HepG2 (cell line): ENCODE measurements at regions not wholly inside any gene's neighbourhood (a gene's known extent, or its start where the extent isn't known, plus 50 kb on each side); places are given as distances from the start of the nearest gene placed in this dataset.
A peak's percentile ranks its signal among the peaks of the same experiment; 100 is the strongest.

Experiments used
- ATAC-seq: fragments of 200-7000 bp; cut with Tn5 transposase; 3 replicates; pipeline ENCODE4 v1.9.1; 2020; ENCODE audit warnings: mild to moderate bottlenecking, moderate library complexity
- BruUV-seq: library from RNA; stranded (reverse); fragments of 400-500 nt; replicated peaks from 2 replicates; lab custom pipeline; 2021; lab: Mats Ljungman, UMichigan
- CTCF ChIA-PET: fragments of 300-600 bp; formaldehyde crosslinking; extraction: SDS; loops from one replicate; lab custom pipeline; 2021; ENCODE audit warnings: low total read pairs, inconsistent platforms, low intra/inter-chr PET ratio; lab: Yijun Ruan, JAX
- POLR2A ChIA-PET: fragments of 350-600 bp; sonication (Branson Sonifier 250); formaldehyde crosslinking; loops from one replicate; lab custom pipeline; 2020; ENCODE audit warnings: antibody characterized with exemption, inconsistent platforms; lab: Yijun Ruan, JAX
- DNase-seq: peaks from one replicate; pipeline ENCODE4 v3.0.0-alpha.2; 2015; ENCODE audit warnings: low spot score
- FAIRE-seq: peaks from 3 replicates; lab custom pipeline; 2011; peaks lifted over from hg19 to GRCh38; lab: Jason Lieb, UNC
- H2AFZ ChIP-seq: one replicate; pipeline ENCODE4 v1.6.1; 2011; ENCODE audit warnings: low read length, inconsistent platforms
- H3K27ac ChIP-seq: fragments of 300-600 bp; 3 replicates; pipeline ENCODE4 v1.8.0; 2011; ENCODE audit warnings: mixed run types, mild to moderate bottlenecking, mixed read lengths, low read length, inconsistent platforms; ENCODE audit not compliant: insufficient read depth; ENCODE audit errors: extremely low read length
- H3K27me3 ChIP-seq, 2 experiments: fragments of 200-600 bp in 1 of 2; 2 replicates in 1 of 2; 3 replicates in 1 of 2; pipeline versions ENCODE4 v1.6.0 to v1.8.0; 2011; ENCODE audit warnings: low read length in 2 of 2, mild to moderate bottlenecking in 2 of 2, moderate library complexity in 2 of 2, inconsistent platforms in 1 of 2; ENCODE audit not compliant: insufficient read depth in 2 of 2, control insufficient read depth in 1 of 2
- H3K36me3 ChIP-seq, 2 experiments: fragments of 200-600 bp in 1 of 2; replicated peaks in 1 of 2; 2 replicates in 1 of 2; 3 replicates in 1 of 2; pipeline versions ENCODE4 v1.5.1 to v1.8.0; 2011; ENCODE audit warnings: low read length in 2 of 2, inconsistent platforms in 1 of 2; ENCODE audit not compliant: insufficient read depth in 2 of 2, control insufficient read depth in 1 of 2
- H3K4me1 ChIP-seq: 2 replicates; pipeline ENCODE4 v1.5.1; 2012; ENCODE audit warnings: low read length, inconsistent platforms; ENCODE audit not compliant: insufficient read depth
- H3K4me2 ChIP-seq: 2 replicates; pipeline ENCODE4 v1.6.0; 2011; ENCODE audit warnings: low read depth, low read length, inconsistent platforms
- H3K4me3 ChIP-seq, 3 experiments: fragments of 200-600 bp in 1 of 3; sonication (generic), shearing (Covaris generic) in 1 of 3; replicated peaks in 1 of 3; 2 replicates each; pipeline ENCODE4 v1.5.1; 2011 to 2016; ENCODE audit warnings: low read length in 3 of 3, inconsistent platforms in 2 of 3, low read depth in 2 of 3, mild to moderate bottlenecking in 2 of 3, control low read depth in 1 of 3, mixed read lengths in 1 of 3; ENCODE audit not compliant: insufficient read depth in 1 of 3
- H3K79me2 ChIP-seq: one replicate; pipeline ENCODE4 v1.6.1; 2011; ENCODE audit warnings: low read length, inconsistent platforms; ENCODE audit not compliant: insufficient read depth
- H3K9ac ChIP-seq: 2 replicates; pipeline ENCODE4 v1.6.0; 2011; ENCODE audit warnings: mild to moderate bottlenecking, low read depth, low read length, inconsistent platforms; ENCODE audit not compliant: insufficient read depth
- H3K9me3 ChIP-seq: 2 replicates; pipeline ENCODE4 v1.5.1; 2012; ENCODE audit warnings: mild to moderate bottlenecking, low read length
- H4K20me1 ChIP-seq: 2 replicates; pipeline ENCODE4 v1.6.0; 2011; ENCODE audit warnings: inconsistent platforms, mild to moderate bottlenecking, low read length, moderate library complexity; ENCODE audit not compliant: insufficient read depth
- DNMT3B ChIP-seq: conservative IDR thresholded peaks from 2 replicates; pipeline ENCODE4 v1.6.1; 2016; ENCODE audit warnings: missing biosample characterization, control low read depth
- MAX ChIP-seq: IDR thresholded peaks from 2 replicates; pipeline ENCODE4 v1.6.1; 2012; ENCODE audit warnings: inconsistent platforms
- NR1H2 ChIP-seq: sonication (generic); formaldehyde crosslinking; IDR thresholded peaks from 2 replicates; pipeline ENCODE4 v1.8.1; 2022; ENCODE audit warnings: low read depth, missing genetic modification reagents, borderline replicate concordance
- NR2F2 ChIP-seq: IDR thresholded peaks from 2 replicates; pipeline ENCODE4 v1.6.1; 2012; ENCODE audit warnings: low read depth, inconsistent platforms, borderline replicate concordance
- POLR2A ChIP-seq, 2 experiments: IDR thresholded peaks; 2 replicates each; pipeline ENCODE4 v1.6.1; 2011; ENCODE audit warnings: low read depth in 2 of 2, low read length in 2 of 2, mild to moderate bottlenecking in 1 of 2, moderate library complexity in 1 of 2; ENCODE audit not compliant: insufficient read depth in 1 of 2
- REXO4 ChIP-seq: sonication (generic); formaldehyde crosslinking; IDR thresholded peaks from 2 replicates; pipeline ENCODE4 v1.8.0; 2022; ENCODE audit warnings: missing genetic modification reagents, mild to moderate bottlenecking, borderline replicate concordance
- SRSF1 ChIP-seq: fragments of 200-400 bp; formaldehyde crosslinking; optimal IDR thresholded peaks from 2 replicates; pipeline ENCODE3; 2017; ENCODE audit warnings: mild to moderate bottlenecking, low read depth, low read length, moderate library complexity
- SYNCRIP ChIP-seq: fragments of 200-400 bp; formaldehyde crosslinking; IDR thresholded peaks from 2 replicates; pipeline ENCODE4 v1.6.1; 2018; ENCODE audit warnings: mild to moderate bottlenecking, low read depth, low read length; ENCODE audit not compliant: insufficient read depth
- ZFP1 ChIP-seq: IDR thresholded peaks from 2 replicates; pipeline ENCODE4 v1.6.1; 2016
- ZNF235 ChIP-seq: sonication (generic); formaldehyde crosslinking; IDR thresholded peaks from 2 replicates; pipeline ENCODE4 v1.8.1; 2023; ENCODE audit warnings: mild to moderate bottlenecking, missing genetic modification reagents, borderline replicate concordance
- ZNF432 ChIP-seq: sonication (generic); formaldehyde crosslinking; IDR thresholded peaks from 2 replicates; pipeline ENCODE4 v1.5.0; 2020; ENCODE audit warnings: missing genetic modification reagents, mild to moderate bottlenecking, borderline replicate concordance
- ZNF780A ChIP-seq: sonication (generic); formaldehyde crosslinking; IDR thresholded peaks from 2 replicates; pipeline ENCODE4 v1.8.0; 2022; ENCODE audit warnings: mild to moderate bottlenecking, missing genetic modification reagents, moderate library complexity
- WGBS: methylation state at CpG from one replicate; pipeline ENCODE4 v1.1.6; 2017; ENCODE audit warnings: low lambda C conversion rate; 5-methylcytosine and 5-hydroxymethylcytosine counted together
- in situ Hi-C: cut with HindIII; loops from 2 replicates; pipeline ENCODE4 v1.10.0; 2017; ENCODE audit warnings: low pct_unique_long_range_greater_than_20kb; ENCODE audit not compliant: extremely low pct_ligation_motif_present
- intact Hi-C: fragments of 100-400 bp; cut with micrococcal nuclease; formaldehyde crosslinking; loops from one replicate; pipeline ENCODE4 v1.10.0; 2022; ENCODE audit not compliant: unreplicated experiment
- TF ChIP-seq, protein P1 (sequence below): sonication (generic); formaldehyde crosslinking; IDR thresholded peaks from 2 replicates; pipeline ENCODE4 v1.5.1; 2020; ENCODE audit warnings: missing genetic modification reagents, mild to moderate bottlenecking, borderline replicate concordance
- TF ChIP-seq, protein P2 (sequence below): sonication (generic); formaldehyde crosslinking; IDR thresholded peaks from 2 replicates; pipeline ENCODE4 v1.4.0; 2020; ENCODE audit warnings: missing genetic modification reagents, borderline replicate concordance

- ChIA-PET CTCF (interaction anchor here (2.6 to 2.7 kb wide), 2 partner anchors 220 to 273 kb away, joined by 11 to 19 read pairs; no protein-coding TSS in a partner anchor), POLR2A (interaction anchor here (0.7 to 2.4 kb wide), 13 partner anchors 13 to 220 kb away, joined by 3 to 17 read pairs (median 6); partner anchors contain the start of gene KLF13)
- Histone ChIP-seq H3K79me2 (no peaks in the 10 kb centered on the region), H3K27ac (peak overlapping the region; percentile 85), H2AFZ (no peak overlapping the region), H3K4me1 (peaks cover 22% of the 10 kb centered on the region), H3K9ac (peak overlapping the region; percentile 77), H4K20me1 (no peaks in the 10 kb centered on the region), H3K36me3 (no peaks in the 10 kb centered on the region), H3K4me2 (peak overlapping the region; percentile 91), H3K27me3 (no peaks in the 10 kb centered on the region), H3K4me3 (peak overlapping the region; percentile 54 to 68 (median 66); a peak in 5 of 6 replicates), H3K9me3 (peaks cover 7% of the 10 kb centered on the region)
- no TSS peak for BruUV-seq
- in situ Hi-C loops (no loop called here), intact Hi-C loops (loop anchor here (1.0 to 5.0 kb wide), 4 partner anchors 77 to 272 kb away; no protein-coding TSS in a partner anchor)
- WGBS: 2% methylated on average over 28 of the region's 75 CpGs
- ATAC-seq (peak; percentile 87), FAIRE-seq (no peak), DNase-seq (peak; percentile 54)
- TF ChIP-seq, protein P1, sequence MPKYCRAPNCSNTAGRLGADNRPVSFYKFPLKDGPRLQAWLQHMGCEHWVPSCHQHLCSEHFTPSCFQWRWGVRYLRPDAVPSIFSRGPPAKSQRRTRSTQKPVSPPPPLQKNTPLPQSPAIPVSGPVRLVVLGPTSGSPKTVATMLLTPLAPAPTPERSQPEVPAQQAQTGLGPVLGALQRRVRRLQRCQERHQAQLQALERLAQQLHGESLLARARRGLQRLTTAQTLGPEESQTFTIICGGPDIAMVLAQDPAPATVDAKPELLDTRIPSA (CRISPR knock-in tag): no peak
- 0 out of 2 replicates have a peak, but pooled peaks have one; percentile 19 for TF ChIP-seq ZNF235
- TF ChIP-seq NR2F2: no peak
- no peak for TF ChIP-seq DNMT3B (CRISPR knock-in tag)
- TF ChIP-seq, protein P2, sequence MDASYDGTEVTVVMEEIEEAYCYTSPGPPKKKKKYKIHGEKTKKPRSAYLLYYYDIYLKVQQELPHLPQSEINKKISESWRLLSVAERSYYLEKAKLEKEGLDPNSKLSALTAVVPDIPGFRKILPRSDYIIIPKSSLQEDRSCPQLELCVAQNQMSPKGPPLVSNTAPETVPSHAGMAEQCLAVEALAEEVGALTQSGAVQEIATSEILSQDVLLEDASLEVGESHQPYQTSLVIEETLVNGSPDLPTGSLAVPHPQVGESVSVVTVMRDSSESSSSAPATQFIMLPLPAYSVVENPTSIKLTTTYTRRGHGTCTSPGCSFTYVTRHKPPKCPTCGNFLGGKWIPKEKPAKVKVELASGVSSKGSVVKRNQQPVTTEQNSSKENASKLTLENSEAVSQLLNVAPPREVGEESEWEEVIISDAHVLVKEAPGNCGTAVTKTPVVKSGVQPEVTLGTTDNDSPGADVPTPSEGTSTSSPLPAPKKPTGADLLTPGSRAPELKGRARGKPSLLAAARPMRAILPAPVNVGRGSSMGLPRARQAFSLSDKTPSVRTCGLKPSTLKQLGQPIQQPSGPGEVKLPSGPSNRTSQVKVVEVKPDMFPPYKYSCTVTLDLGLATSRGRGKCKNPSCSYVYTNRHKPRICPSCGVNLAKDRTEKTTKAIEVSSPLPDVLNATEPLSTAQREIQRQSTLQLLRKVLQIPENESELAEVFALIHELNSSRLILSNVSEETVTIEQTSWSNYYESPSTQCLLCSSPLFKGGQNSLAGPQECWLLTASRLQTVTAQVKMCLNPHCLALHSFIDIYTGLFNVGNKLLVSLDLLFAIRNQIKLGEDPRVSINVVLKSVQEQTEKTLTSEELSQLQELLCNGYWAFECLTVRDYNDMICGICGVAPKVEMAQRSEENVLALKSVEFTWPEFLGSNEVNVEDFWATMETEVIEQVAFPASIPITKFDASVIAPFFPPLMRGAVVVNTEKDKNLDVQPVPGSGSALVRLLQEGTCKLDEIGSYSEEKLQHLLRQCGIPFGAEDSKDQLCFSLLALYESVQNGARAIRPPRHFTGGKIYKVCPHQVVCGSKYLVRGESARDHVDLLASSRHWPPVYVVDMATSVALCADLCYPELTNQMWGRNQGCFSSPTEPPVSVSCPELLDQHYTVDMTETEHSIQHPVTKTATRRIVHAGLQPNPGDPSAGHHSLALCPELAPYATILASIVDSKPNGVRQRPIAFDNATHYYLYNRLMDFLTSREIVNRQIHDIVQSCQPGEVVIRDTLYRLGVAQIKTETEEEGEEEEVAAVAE (CRISPR knock-in tag): no peak
- peak; percentile 34; the same call in 1 of the 2 replicates for TF ChIP-seq ZFP1 (CRISPR knock-in tag)
- no peak for TF ChIP-seq SYNCRIP
- TF ChIP-seq POLR2A (IDR thresholded peaks at IDR 0.05; ENCODE audit: insufficient read depth in 1 of 2, low read depth in 2 of 2, low read length in 2 of 2): 0 out of 4 replicates have a peak, but pooled peaks of 1 of the 2 experiments have one; percentile 53
- no peak for TF ChIP-seq REXO4
- TF ChIP-seq SRSF1: no peak
- no peak for TF ChIP-seq ZNF432
- peak; percentile 42; the same call in 1 of the 2 replicates for TF ChIP-seq MAX
- 0 out of 2 replicates have a peak, but pooled peaks have one; percentile 70 for TF ChIP-seq ZNF780A (CRISPR knock-in tag)
- 0 out of 2 replicates have a peak, but pooled peaks have one; percentile 59 for TF ChIP-seq NR1H2
Observed at GRCh38 chr15:31215490-31216214, 111.0 kb upstream of the KLF13 start.
